ENCODE measurements at regions not wholly inside any gene's neighbourhood (a gene's known extent, or its start where the extent isn't known, plus 50 kb on each side); places are given as distances from the start of the nearest gene placed in this dataset.

- H3K4me1 Mint-ChIP-seq, result no peaks in the 10 kb centered on the region
- CTCF ChIA-PET, result no interaction called here
These were observed 502.8 kb upstream of the MARCKS start for GRCh38 chr6:113354204-113354895.

GRCh38 chr6:113356139-113356538 is 501.0 kb upstream of the MARCKS start:
- CTCF ChIA-PET, result no interaction called here
- Mint-ChIP-seq H3K9me3 (no peaks in the 10 kb centered on the region), H3K4me3 (no peak overlapping the region), H3K27me3 (no peaks in the 10 kb centered on the region), H3K27ac (no peak overlapping the region), H3K4me1 (no peaks in the 10 kb centered on the region), H3K36me3 (ENCODE audit: low read depth) (no peaks in the 10 kb centered on the region)
- no peak for DNase-seq
- POLR2A ChIA-PET, result no interaction called here

More at GRCh38 chr6:113354204-113354895, 502.8 kb upstream of the MARCKS start:
- Mint-ChIP-seq H3K4me3 (no peak overlapping the region), H3K27me3 (no peaks in the 10 kb centered on the region), H3K27ac (no peak overlapping the region), H3K9me3 (no peaks in the 10 kb centered on the region), H3K36me3 (ENCODE audit: low read depth) (no peaks in the 10 kb centered on the region)
- POLR2A ChIA-PET, result no interaction called here
- no peak for DNase-seq

- CTCF ChIA-PET, result no interaction called here
- Mint-ChIP-seq H3K27me3 (no peaks in the 10 kb centered on the region), H3K36me3 (ENCODE audit: low read depth) (no peaks in the 10 kb centered on the region), H3K4me3 (no peak overlapping the region), H3K9me3 (no peaks in the 10 kb centered on the region), H3K4me1 (no peaks in the 10 kb centered on the region), H3K27ac (no peak overlapping the region)
- DNase-seq, result no peak
- POLR2A ChIA-PET, result no interaction called here
These were observed 500.1 kb upstream of the MARCKS start for GRCh38 chr6:113357041-113357440.

- Mint-ChIP-seq H3K27me3 (no peaks in the 10 kb centered on the region), H3K36me3 (ENCODE audit: low read depth) (no peaks in the 10 kb centered on the region), H3K9me3 (no peaks in the 10 kb centered on the region), H3K4me1 (no peaks in the 10 kb centered on the region), H3K27ac (no peak overlapping the region), H3K4me3 (no peak overlapping the region)
- ChIA-PET CTCF (no interaction called here), POLR2A (no interaction called here)
- no peak for DNase-seq
These were observed 499.0 kb upstream of the MARCKS start for GRCh38 chr6:113358063-113358583.

- Mint-ChIP-seq H3K4me3 (no peak overlapping the region), H3K27me3 (no peaks in the 10 kb centered on the region), H3K4me1 (no peaks in the 10 kb centered on the region), H3K27ac (no peak overlapping the region), H3K9me3 (no peaks in the 10 kb centered on the region), H3K36me3 (ENCODE audit: low read depth) (no peaks in the 10 kb centered on the region)
- no peak for DNase-seq
- CTCF ChIA-PET, result no interaction called here
- POLR2A ChIA-PET, result no interaction called here
These were observed 497.7 kb upstream of the MARCKS start for GRCh38 chr6:113359155-113360140.

- H3K9me3 Mint-ChIP-seq, result no peaks in the 10 kb centered on the region
- no peaks in the 10 kb centered on the region for H3K36me3 Mint-ChIP-seq (ENCODE audit: low read depth)
- H3K4me3 Mint-ChIP-seq, result no peak overlapping the region
- no peak overlapping the region for H3K27ac Mint-ChIP-seq
- POLR2A ChIA-PET, result no interaction called here
- H3K27me3 Mint-ChIP-seq, result no peaks in the 10 kb centered on the region
- CTCF ChIA-PET, result no interaction called here
- DNase-seq, result no peak
- no peaks in the 10 kb centered on the region for H3K4me1 Mint-ChIP-seq
These were observed 496.0 kb upstream of the MARCKS start for GRCh38 chr6:113361014-113361645.

- CTCF ChIA-PET, result no interaction called here
- POLR2A ChIA-PET, result no interaction called here
- H3K27me3 Mint-ChIP-seq, result no peaks in the 10 kb centered on the region
- DNase-seq, result no peak
- H3K4me3 Mint-ChIP-seq, result no peak overlapping the region
- no peak overlapping the region for H3K27ac Mint-ChIP-seq
- no peaks in the 10 kb centered on the region for H3K36me3 Mint-ChIP-seq (ENCODE audit: low read depth)
- H3K9me3 Mint-ChIP-seq, result no peaks in the 10 kb centered on the region
- H3K4me1 Mint-ChIP-seq, result no peaks in the 10 kb centered on the region
These were observed 494.7 kb upstream of the MARCKS start for GRCh38 chr6:113362301-113363047.

GRCh38 chr6:113363048-113363798 is 493.9 kb upstream of the MARCKS start:
- CTCF ChIA-PET, result no interaction called here
- H3K36me3 Mint-ChIP-seq (ENCODE audit: low read depth), result no peaks in the 10 kb centered on the region

GRCh38 chr6:113363866-113364265 is 493.3 kb upstream of the MARCKS start:
- DNase-seq, result no peak
- H3K27me3 Mint-ChIP-seq, result no peaks in the 10 kb centered on the region
- CTCF ChIA-PET, result no interaction called here
- H3K4me3 Mint-ChIP-seq, result no peak overlapping the region
- H3K36me3 Mint-ChIP-seq (ENCODE audit: low read depth), result no peaks in the 10 kb centered on the region
- H3K9me3 Mint-ChIP-seq, result no peaks in the 10 kb centered on the region
- no peak overlapping the region for H3K27ac Mint-ChIP-seq
- POLR2A ChIA-PET, result no interaction called here
- H3K4me1 Mint-ChIP-seq, result no peaks in the 10 kb centered on the region

More at GRCh38 chr6:113363048-113363798, 493.9 kb upstream of the MARCKS start:
- POLR2A ChIA-PET, result no interaction called here
- Mint-ChIP-seq H3K9me3 (no peaks in the 10 kb centered on the region), H3K4me3 (no peak overlapping the region), H3K27me3 (no peaks in the 10 kb centered on the region), H3K4me1 (no peaks in the 10 kb centered on the region), H3K27ac (no peak overlapping the region)
- no peak for DNase-seq

GRCh38 chr6:113364766-113365165 is 492.4 kb upstream of the MARCKS start:
- Mint-ChIP-seq H3K27ac (no peak overlapping the region), H3K36me3 (ENCODE audit: low read depth) (no peaks in the 10 kb centered on the region), H3K4me1 (no peaks in the 10 kb centered on the region), H3K4me3 (no peak overlapping the region), H3K9me3 (no peaks in the 10 kb centered on the region), H3K27me3 (no peaks in the 10 kb centered on the region)
- POLR2A ChIA-PET, result no interaction called here
- DNase-seq, result no peak
- CTCF ChIA-PET, result no interaction called here

GRCh38 chr6:113365191-113365590 is 492.0 kb upstream of the MARCKS start:
- no peaks in the 10 kb centered on the region for H3K27me3 Mint-ChIP-seq
- ChIA-PET CTCF (no interaction called here), POLR2A (no interaction called here)
- H3K9me3 Mint-ChIP-seq, result no peaks in the 10 kb centered on the region
- DNase-seq, result no peak
- H3K4me1 Mint-ChIP-seq, result no peaks in the 10 kb centered on the region
- no peak overlapping the region for H3K27ac Mint-ChIP-seq
- no peak overlapping the region for H3K4me3 Mint-ChIP-seq
- H3K36me3 Mint-ChIP-seq (ENCODE audit: low read depth), result no peaks in the 10 kb centered on the region

- ChIA-PET POLR2A (no interaction called here), CTCF (no interaction called here)
- H3K9me3 Mint-ChIP-seq, result no peaks in the 10 kb centered on the region
- H3K4me1 Mint-ChIP-seq, result no peaks in the 10 kb centered on the region
- no peaks in the 10 kb centered on the region for H3K36me3 Mint-ChIP-seq (ENCODE audit: low read depth)
- DNase-seq, result no peak
- H3K27me3 Mint-ChIP-seq, result no peaks in the 10 kb centered on the region
- H3K4me3 Mint-ChIP-seq, result no peak overlapping the region
- H3K27ac Mint-ChIP-seq, result no peak overlapping the region
These were observed 490.6 kb upstream of the MARCKS start for GRCh38 chr6:113366505-113366904.

All from activated CD4-positive, alpha-beta memory T cell treated with anti-CD3 and anti-CD28 coated beads, Interleukin-2, amount 10 ng/mL, durations not matched to agents 7 days and 5 days (primary cell).